Smooth muscle cell (in vitro differentiated cells): ENCODE measurements at regions not wholly inside any gene's neighbourhood (a gene's known extent, or its start where the extent isn't known, plus 50 kb on each side); places are given as distances from the start of the nearest gene placed in this dataset.

ENCODE experiments used
- DNase-seq: peaks from one replicate; lab custom pipeline; 2025; ENCODE audit not compliant: unreplicated experiment; lab: John Stamatoyannopoulos, UW
- H2AFZ ChIP-seq: fragments of 200-600 bp; sonication (generic); 2 replicates; pipeline ENCODE4 v1.6.0; 2016; ENCODE audit warnings: antibody characterized with exemption, low read depth, mild to moderate bottlenecking
- H3F3A ChIP-seq: fragments of 200-600 bp; sonication (generic); 2 replicates; pipeline ENCODE4 v1.6.0; 2017; ENCODE audit warnings: antibody characterized with exemption, low read depth
- H3K27ac ChIP-seq: fragments of 200-600 bp; sonication (generic); 2 replicates; pipeline ENCODE4 v1.5.1; 2016; ENCODE audit warnings: low read depth, mild to moderate bottlenecking
- H3K27me3 ChIP-seq: fragments of 200-600 bp; sonication (generic); 2 replicates; pipeline ENCODE4 v1.6.1; 2016; ENCODE audit warnings: low read depth, mild to moderate bottlenecking
- H3K36me3 ChIP-seq: fragments of 200-600 bp; sonication (generic); 2 replicates; pipeline ENCODE4 v1.5.1; 2016; ENCODE audit warnings: low read depth
- H3K4me1 ChIP-seq: fragments of 200-600 bp; sonication (generic); 2 replicates; pipeline ENCODE4 v1.5.1; 2016; ENCODE audit warnings: low read depth
- H3K4me2 ChIP-seq: fragments of 200-600 bp; sonication (generic); 2 replicates; pipeline ENCODE4 v1.6.0; 2016; ENCODE audit warnings: mild to moderate bottlenecking
- H3K4me3 ChIP-seq: fragments of 200-600 bp; sonication (generic); 2 replicates; pipeline ENCODE4 v1.5.1; 2016; ENCODE audit warnings: mild to moderate bottlenecking
- H3K79me2 ChIP-seq: fragments of 200-600 bp; sonication (generic); 2 replicates; pipeline ENCODE4 v1.6.0; 2016; ENCODE audit warnings: low read depth, mild to moderate bottlenecking
- H3K9ac ChIP-seq: fragments of 200-600 bp; sonication (generic); 2 replicates; pipeline ENCODE4 v1.6.0; 2016; ENCODE audit warnings: low read depth
- H3K9me3 ChIP-seq: fragments of 200-600 bp; sonication (generic); replicated peaks from 2 replicates; pipeline ENCODE4 v1.5.1; 2016; ENCODE audit warnings: low read depth
- H4K20me1 ChIP-seq: fragments of 200-600 bp; sonication (generic); 2 replicates; pipeline ENCODE4 v1.6.0; 2016; ENCODE audit warnings: low read depth
- WGBS: methylation state at CpG from one replicate; pipeline ENCODE4 v1.1.7; 2016; ENCODE audit warnings: low lambda C conversion rate; 5-methylcytosine and 5-hydroxymethylcytosine counted together
- TF ChIP-seq, protein P1 (sequence below): fragments of 200-600 bp; sonication (generic); IDR thresholded peaks from 2 replicates; pipeline ENCODE4 v1.5.1; 2017; ENCODE audit warnings: borderline replicate concordance, mild to moderate bottlenecking, antibody characterized with exemption; ENCODE audit not compliant: insufficient read depth, poor library complexity, severe bottlenecking

DNA sequence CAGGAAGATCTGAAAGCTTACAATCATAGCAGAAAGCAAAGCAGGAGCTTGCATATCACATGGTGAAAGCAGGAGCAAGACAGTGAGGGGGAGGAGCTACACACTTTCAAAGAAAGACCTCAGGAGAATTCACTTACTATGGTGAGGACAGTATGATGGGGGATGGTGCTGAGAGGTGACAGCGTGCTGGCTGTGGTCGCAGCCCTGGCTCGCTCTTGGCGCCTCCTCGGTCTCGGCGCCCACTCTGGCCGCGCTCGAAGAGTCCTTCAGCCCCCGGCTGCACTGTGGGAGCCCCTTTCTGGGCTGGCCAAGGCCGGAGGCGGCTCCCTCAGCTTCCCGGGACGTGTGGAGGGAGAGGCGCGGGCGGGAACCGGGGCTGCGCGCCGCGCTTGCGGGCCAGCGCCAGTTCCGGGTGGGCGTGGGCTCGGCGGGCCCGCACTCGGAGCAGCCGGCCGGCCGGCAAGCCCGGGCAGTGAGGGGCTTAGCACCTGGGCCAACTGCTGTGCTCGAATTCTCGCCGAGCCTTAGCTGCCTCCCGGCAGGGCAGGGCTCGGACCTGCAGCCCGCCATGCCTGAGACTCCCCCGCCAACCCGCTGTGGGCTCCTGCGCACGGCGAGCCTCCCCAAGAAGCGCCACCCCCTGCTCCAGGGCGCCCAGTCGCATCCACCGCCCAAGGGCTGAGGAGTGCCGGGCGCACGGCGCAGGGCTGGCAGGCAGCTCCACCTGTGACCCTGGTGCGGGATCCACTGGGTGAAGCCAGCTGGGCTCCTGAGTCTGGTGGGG, 131.9 kb upstream of the SPATS2L start:
- no peak for DNase-seq
- H3K4me1 ChIP-seq, result no peaks in the 10 kb centered on the region
- no peaks in the 10 kb centered on the region for H3K27me3 ChIP-seq
- H2AFZ ChIP-seq, result no peak overlapping the region
- H4K20me1 ChIP-seq, result no peaks in the 10 kb centered on the region
- no peak overlapping the region for H3K9ac ChIP-seq
- no peak overlapping the region for H3K4me3 ChIP-seq
- no peaks in the 10 kb centered on the region for H3K79me2 ChIP-seq
- TF ChIP-seq, protein P1, sequence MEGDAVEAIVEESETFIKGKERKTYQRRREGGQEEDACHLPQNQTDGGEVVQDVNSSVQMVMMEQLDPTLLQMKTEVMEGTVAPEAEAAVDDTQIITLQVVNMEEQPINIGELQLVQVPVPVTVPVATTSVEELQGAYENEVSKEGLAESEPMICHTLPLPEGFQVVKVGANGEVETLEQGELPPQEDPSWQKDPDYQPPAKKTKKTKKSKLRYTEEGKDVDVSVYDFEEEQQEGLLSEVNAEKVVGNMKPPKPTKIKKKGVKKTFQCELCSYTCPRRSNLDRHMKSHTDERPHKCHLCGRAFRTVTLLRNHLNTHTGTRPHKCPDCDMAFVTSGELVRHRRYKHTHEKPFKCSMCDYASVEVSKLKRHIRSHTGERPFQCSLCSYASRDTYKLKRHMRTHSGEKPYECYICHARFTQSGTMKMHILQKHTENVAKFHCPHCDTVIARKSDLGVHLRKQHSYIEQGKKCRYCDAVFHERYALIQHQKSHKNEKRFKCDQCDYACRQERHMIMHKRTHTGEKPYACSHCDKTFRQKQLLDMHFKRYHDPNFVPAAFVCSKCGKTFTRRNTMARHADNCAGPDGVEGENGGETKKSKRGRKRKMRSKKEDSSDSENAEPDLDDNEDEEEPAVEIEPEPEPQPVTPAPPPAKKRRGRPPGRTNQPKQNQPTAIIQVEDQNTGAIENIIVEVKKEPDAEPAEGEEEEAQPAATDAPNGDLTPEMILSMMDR, result no peak
- H3K36me3 ChIP-seq, result no peaks in the 10 kb centered on the region
- no peaks in the 10 kb centered on the region for H3F3A ChIP-seq
- 97% methylated on average over 51 of the region's 55 CpGs for WGBS
- no peak overlapping the region for H3K4me2 ChIP-seq
- no peak overlapping the region for H3K27ac ChIP-seq
- no peaks in the 10 kb centered on the region for H3K9me3 ChIP-seq

DNA sequence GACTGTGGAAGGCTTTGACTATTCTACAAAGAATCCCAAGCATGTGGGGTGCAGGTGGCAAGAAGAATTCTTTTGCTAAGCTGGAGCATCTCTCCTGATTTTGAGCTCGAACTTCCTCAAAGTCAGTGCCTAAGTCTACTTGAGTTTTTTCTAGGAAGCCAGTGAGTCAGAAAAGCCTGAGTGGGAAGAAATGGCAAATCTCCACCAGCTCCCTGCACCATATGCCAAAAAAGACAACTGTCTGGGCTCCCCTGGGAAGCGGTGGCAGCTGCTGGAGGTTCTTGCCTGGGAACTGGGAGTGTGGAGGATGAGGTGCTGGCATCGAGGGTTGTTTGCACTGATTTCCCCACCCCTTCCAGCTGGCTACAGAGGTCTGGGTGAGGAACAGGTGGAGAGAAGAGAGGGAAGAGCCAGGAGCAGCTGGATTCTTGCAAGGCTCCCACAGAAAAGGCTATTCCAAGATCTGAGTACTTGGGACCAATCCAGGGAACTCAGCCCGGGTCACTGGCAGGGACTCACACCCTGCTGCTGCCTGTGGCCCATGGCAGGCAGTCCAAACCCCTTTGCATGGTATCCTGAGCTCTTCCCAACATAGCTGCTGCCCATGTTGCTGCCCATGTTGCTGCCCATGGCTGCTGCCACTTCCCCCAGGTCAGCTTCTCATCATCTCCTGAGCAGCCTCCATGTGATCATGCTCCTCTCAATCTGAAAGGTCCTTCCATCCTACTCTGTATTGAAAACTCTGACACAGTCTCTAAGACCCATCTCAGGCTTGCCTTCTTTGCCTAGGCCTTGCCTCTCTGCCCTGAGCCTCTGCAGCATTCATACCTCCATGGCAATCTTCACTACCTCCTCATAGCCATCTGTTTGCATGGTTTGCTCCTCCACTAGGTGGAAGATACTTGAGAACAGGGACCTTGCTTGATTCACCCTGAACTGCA, 128.3 kb upstream of the SPATS2L start:
- no peaks in the 10 kb centered on the region for H3K27me3 ChIP-seq
- no peaks in the 10 kb centered on the region for H3K9me3 ChIP-seq
- no peaks in the 10 kb centered on the region for H3F3A ChIP-seq
- no peaks in the 10 kb centered on the region for H3K36me3 ChIP-seq
- no peaks in the 10 kb centered on the region for H4K20me1 ChIP-seq
- no peak overlapping the region for H3K4me3 ChIP-seq
- no peaks in the 10 kb centered on the region for H3K4me1 ChIP-seq
- no peak overlapping the region for H3K9ac ChIP-seq
- DNase-seq, result no peak
- no peaks in the 10 kb centered on the region for H3K79me2 ChIP-seq
- no peak overlapping the region for H2AFZ ChIP-seq
- TF ChIP-seq, protein P1, result no peak
- no peak overlapping the region for H3K27ac ChIP-seq
- 52% methylated on average over 4 of the region's 4 CpGs for WGBS
- H3K4me2 ChIP-seq, result no peak overlapping the region

DNA sequence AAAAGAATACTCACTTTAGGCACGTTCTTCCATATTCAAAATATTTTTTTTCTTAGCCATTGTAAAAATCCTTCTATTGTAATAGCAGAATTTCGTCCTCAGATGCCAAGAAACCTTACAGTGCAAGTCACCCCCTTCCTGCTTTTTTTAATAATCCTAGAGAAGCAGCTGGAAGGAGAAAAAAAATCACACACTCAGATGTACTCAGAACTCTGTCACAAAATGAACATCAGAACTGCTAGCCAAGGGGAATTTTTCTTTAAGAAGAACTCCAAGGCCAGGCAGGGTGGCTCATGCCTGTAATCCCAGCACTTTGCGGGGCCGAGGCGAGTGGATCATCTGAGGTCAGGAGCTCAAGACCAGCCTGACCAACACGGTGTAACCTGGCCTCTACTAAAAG, 127.3 kb upstream of the SPATS2L start:
- no peaks in the 10 kb centered on the region for H3K9me3 ChIP-seq
- no peak overlapping the region for H3K27ac ChIP-seq
- TF ChIP-seq, protein P1, result no peak
- no peaks in the 10 kb centered on the region for H3K4me1 ChIP-seq
- no peak for DNase-seq
- H3K4me3 ChIP-seq, result no peak overlapping the region
- H3K79me2 ChIP-seq, result no peaks in the 10 kb centered on the region
- 66% methylated on average over 6 of the region's 6 CpGs for WGBS
- no peak overlapping the region for H2AFZ ChIP-seq
- no peak overlapping the region for H3K9ac ChIP-seq
- H3K4me2 ChIP-seq, result no peak overlapping the region
- no peaks in the 10 kb centered on the region for H4K20me1 ChIP-seq
- no peaks in the 10 kb centered on the region for H3K36me3 ChIP-seq
- H3F3A ChIP-seq, result no peaks in the 10 kb centered on the region
- H3K27me3 ChIP-seq, result no peaks in the 10 kb centered on the region
